ENCODE measurements at regions not wholly inside any gene's neighbourhood (a gene's known extent, or its start where the extent isn't known, plus 50 kb on each side); places are given as distances from the start of the nearest gene placed in this dataset.

GRCh38 chr7:91683823-91684222 is 196.7 kb downstream of the MTERF1 start:
- TF ChIP-seq POLR2AphosphoS5 (IDR thresholded peaks at IDR 0.05; ENCODE audit: borderline replicate concordance, low read depth, low read length) (peak; percentile 65; the same call in 1 of the 2 replicates), FOXP2 (optimal IDR thresholded peaks at IDR 0.05; ENCODE audit: control extremely low read depth, extremely low read length, insufficient read depth) (peak; percentile 86), EZH2 (IDR thresholded peaks at IDR 0.05) (no peak)

Measured in SK-N-MC (cell line).